NCI-H128 (cell line): ENCODE measurements at regions not wholly inside any gene's neighbourhood (a gene's known extent, or its start where the extent isn't known, plus 50 kb on each side); places are given as distances from the start of the nearest gene placed in this dataset.

Source experiments
- DNase-seq: peaks from one replicate; lab custom pipeline; 2025; ENCODE audit not compliant: unreplicated experiment; lab: John Stamatoyannopoulos, UW

- no peak for DNase-seq
Observed at GRCh38 chr16:79337906-79338305, 262.6 kb downstream of the MAF start.

DNA sequence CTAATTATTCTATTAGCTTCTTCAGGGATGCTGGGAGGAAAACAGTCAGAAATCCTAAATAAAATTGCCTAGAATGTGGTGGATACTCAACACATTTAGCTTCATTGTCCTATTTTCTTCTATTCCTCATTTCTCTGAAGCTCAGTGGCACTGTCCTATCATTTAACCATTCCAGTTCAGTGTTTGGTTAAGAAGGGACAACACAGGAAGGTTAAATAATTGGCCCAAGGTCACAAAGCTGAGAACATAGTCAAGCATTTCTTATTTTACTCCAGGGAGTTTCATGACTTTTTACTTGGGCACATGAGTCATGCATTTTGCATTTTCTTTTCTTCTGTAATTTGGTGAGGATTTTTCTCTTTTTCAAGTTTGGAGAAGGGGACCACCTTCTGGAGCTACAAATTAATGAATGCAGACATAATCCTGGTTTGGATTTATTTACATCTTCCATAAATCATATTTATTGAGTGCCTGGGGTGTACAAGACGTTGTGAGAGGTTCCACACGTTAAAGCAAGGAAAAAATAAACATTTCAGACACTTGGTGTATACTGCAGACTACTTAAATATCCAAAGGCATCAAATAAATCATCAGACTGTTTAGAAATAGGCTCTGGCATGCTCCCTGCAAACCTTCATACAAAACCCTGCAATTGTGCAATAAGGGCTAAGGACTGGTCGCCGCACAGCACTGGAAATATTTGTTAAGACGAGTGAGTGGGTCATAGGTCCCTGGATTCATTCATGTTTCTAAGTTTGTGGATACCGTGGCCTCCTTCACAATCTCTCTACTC is 263.9 kb downstream of the MAF start:
- no peak for DNase-seq

GRCh38 chr16:79334127-79334526 is 266.4 kb downstream of the MAF start:
- DNase-seq, result no peak

- DNase-seq, result no peak
Observed at GRCh38 chr16:79331066-79331465, 269.5 kb downstream of the MAF start.

GRCh38 chr16:79329967-79330366 is 270.6 kb downstream of the MAF start:
- DNase-seq, result no peak

DNA sequence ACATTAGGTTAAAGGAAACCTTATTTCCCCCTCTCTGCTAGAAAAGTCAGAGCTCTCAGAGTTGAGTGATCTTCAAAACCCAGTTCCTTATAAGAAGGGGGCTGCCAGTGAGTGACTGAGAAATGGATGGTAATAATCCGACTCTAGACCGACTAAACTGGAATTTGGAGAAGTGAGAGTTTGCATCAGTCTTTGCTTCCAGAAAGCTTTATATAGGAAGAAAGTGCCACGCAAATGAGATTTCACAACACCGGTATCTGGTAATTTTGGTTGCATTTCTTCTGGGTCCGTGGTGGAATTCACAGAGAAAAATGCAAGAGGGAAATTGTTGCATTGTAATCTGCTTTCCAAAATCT is 271.4 kb downstream of the MAF start:
- DNase-seq, result no peak

GRCh38 chr16:79328402-79329165 is 272.0 kb downstream of the MAF start:
- no peak for DNase-seq

- no peak for DNase-seq
Observed at GRCh38 chr16:79327836-79328235, 272.7 kb downstream of the MAF start.

GRCh38 chr16:79326549-79326948 is 274.0 kb downstream of the MAF start:
- no peak for DNase-seq

DNA sequence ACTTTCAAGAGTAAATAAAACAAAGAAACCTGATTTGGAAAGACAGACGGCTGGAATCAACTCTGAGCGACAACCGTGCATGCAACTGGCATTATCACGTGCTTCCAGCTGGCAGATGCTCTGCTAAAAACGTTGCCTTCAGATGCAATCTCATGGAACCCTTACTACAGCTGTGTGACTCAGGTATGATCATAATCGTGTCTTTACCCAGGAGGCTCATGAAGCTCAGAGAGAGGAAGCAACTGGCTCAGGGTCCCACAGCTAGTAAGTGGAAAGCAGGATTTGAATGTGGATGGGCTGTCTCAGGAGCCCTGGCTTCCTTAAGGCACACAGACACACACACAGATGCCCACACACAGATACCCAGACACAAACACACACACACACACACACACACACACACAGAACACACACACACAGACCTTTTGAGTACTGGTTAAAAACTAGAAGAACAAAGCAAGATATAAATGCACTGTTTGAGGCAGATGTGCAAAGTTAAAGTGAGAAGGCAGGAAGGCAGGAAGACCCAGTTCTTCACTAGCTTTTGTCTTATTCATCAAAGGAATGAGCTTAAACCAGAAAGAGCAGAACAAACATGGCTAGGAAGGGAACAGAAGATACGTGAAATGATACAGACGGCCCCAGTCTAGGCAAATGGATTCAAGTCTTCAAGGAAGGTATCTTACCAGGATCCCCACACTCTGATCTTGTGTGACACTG is 275.2 kb downstream of the MAF start:
- no peak for DNase-seq

DNA sequence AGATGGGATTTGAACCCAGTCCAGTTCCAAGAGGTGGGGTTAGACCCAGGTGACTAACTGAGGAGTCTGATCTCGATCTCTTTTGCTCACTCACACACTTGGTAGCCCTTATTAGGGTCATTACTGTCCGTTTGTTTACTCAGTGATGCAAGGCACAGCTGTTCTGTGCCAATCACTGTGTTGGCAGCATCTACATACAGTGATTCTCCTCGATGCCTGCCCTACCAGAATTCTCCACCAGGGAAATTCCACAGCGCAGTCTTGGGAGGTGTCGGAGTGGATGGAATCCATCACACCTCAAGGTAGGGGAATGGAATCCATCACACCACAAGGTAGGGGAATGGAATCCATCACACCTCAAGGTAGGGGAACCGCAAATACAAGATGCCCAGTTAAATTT is 279.6 kb downstream of the MAF start:
- no peak for DNase-seq

DNA sequence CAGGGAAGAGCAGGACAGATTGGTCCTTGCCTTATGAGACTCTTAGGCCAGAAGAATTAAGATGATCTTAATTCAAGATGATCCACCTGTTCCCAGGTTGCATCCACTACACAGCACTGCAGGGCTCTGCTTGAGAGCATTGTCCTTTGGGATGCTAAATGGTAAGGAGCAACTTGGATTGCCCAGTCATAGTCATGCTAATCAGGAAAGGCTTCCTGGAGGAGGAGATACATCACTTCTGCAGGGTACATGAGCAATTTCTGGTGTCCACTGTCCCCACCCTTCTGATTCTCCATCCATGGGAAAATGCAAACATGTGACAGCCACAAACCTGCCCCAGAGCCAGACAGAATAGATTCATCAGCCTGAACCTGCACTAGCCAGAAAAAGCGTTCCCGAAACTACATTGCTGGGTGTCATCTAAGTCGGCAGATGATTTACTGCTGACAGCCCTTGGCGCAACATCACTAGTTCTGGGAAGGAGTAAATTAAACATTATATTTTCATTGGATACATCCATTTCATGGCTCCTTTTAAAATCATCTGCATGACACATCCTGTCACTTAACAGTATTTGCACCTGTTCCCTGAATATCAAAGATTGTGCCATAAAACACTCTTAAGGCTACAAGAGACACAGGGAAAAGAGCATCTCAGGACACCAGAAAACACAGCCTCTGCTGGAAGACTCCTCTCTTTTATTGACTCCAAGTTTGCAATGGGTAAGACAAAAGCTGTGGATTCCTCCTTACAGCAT is 282.2 kb downstream of the MAF start:
- no peak for DNase-seq

DNA sequence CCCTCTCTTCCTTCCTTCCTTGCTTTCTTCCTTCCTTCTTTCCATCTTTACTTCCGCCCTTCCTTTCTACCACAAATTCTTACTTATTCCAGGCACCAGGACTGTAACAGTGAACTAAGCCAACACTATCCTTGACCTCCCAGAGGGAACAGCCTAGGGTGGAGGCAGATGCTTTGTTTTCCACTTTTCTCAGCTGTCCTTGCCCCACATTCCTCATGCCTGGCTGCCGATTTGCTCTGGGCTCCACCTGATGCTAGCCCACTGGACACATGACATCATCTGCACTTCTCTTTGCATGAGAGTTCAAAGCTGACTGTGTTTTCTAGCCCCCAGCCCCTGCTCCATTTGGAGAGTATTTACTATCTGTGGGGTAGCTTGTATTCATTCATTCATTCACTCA is 283.0 kb downstream of the MAF start:
- no peak for DNase-seq

DNA sequence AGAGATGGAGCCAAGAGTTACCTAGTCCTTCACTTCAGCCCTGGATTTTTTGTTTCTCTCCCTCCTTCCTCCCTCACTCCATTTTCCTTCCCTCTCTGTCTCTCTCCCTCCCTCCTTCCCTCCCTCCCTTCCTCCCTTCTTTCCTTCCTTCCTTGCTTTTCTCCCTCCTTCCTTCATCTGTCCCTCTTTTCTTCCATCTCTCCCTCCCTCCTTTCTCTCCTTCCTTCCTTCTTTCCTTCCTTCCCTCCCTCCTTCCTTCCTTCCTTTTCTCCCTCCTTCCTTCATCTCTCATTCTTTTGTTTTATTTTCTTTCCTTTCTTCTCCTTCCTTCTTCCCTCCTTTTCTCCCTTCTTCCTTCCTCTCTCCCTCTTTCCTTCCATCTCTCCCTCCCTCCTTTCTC is 283.5 kb downstream of the MAF start:
- no peak for DNase-seq

- no peak for DNase-seq
Observed at GRCh38 chr16:79316004-79316458, 284.5 kb downstream of the MAF start.

DNA sequence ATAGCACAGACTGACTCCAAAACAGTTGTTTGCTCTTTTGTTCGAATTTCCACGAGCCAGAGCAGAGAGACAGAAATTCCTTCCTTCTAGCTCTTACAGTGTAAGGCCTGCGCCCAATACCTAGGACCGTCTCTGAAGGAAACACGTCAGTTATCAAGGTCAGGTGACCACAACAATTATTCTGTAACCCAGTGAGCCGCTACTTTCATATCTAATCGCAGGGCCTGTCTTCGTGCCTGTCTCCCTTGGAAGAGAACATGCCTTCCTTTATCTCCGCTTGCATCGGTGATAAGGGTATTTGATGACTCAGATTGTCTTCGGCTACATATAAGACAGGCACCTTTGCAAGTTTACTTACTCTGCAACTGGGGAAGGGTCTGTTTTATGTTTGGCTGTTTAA is 288.0 kb downstream of the MAF start:
- DNase-seq, result no peak

DNA sequence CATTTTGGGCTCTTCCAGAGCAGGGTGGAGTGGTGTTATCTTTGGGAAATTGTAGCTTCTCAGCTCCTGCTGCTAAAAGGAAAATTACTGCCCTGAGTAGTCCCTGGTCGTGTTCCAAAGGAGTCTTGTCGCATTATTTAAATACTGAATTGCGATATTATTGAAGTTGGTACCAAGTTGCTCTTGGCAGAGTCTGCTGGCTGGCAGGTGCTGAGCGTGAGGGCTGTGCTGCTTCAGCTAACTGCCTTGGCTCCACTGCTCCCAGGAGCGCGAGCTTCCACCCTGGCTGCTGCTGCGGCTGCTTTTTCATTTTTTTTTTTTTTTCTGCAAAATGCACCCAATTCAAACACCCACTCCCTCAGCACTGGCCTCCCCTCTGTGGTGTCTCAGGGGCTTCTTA is 289.8 kb downstream of the MAF start:
- DNase-seq, result no peak

- DNase-seq, result no peak
Observed at GRCh38 chr16:79309606-79310005, 290.9 kb downstream of the MAF start.

- no peak for DNase-seq
Observed at GRCh38 chr16:79307214-79307613, 293.3 kb downstream of the MAF start.

- no peak for DNase-seq
Observed at GRCh38 chr16:79305074-79305473, 295.5 kb downstream of the MAF start.

DNA sequence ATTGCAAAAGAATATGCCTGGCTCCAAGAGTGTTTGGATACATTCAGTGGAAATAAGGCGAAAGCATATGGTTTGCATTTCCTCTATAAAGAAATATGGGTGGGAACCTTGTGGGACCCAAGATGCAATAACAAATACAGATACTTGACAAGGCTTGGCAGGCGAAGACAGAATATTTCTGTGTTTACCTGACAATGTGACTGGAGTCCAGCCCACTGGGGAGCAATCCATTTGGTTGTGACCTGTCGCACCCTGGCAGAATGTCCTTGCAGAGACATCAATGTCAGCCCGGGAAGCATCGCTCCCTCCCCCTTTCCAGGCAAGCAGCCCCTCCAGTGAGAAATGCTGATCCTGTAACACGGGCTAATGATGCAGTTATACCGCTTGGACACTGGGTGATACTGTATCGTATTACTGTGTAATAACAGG is 296.6 kb downstream of the MAF start:
- DNase-seq, result no peak
